HG03439 (cell line): ENCODE measurements at regions not wholly inside any gene's neighbourhood (a gene's known extent, or its start where the extent isn't known, plus 50 kb on each side); places are given as distances from the start of the nearest gene placed in this dataset.
"Not testable (repeated sequence)": the region's sequence is repeated elsewhere in the genome, so short reads cannot be mapped to it uniquely, and the experiment has no call there.

Experiments used
- ATAC-seq: cut with Tn5 transposase; IDR thresholded peaks from one replicate; pipeline ENCODE4 v1.9.1; 2021; ENCODE audit warnings: mild to moderate bottlenecking, moderate library complexity; ENCODE audit not compliant: unreplicated experiment

DNA sequence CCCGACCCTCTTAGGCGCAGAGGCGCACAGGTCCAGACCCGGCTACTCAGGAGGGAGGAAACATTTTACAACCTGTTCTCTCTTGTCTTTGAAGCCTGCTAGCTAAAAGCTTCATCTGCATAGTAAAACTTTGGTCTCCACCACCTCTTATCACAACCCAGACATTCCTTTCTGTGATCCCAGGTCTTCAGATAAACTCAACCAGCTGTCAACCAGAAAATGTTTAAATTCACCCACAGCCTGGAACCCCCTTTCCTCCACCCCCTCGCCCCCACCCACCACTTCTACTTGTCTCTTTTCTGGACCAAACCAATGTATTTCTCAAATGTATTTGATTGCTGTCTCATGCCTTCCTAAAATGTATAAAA, 169.1 kb upstream of the PRKX start:
- ATAC-seq: peak; percentile 31

DNA sequence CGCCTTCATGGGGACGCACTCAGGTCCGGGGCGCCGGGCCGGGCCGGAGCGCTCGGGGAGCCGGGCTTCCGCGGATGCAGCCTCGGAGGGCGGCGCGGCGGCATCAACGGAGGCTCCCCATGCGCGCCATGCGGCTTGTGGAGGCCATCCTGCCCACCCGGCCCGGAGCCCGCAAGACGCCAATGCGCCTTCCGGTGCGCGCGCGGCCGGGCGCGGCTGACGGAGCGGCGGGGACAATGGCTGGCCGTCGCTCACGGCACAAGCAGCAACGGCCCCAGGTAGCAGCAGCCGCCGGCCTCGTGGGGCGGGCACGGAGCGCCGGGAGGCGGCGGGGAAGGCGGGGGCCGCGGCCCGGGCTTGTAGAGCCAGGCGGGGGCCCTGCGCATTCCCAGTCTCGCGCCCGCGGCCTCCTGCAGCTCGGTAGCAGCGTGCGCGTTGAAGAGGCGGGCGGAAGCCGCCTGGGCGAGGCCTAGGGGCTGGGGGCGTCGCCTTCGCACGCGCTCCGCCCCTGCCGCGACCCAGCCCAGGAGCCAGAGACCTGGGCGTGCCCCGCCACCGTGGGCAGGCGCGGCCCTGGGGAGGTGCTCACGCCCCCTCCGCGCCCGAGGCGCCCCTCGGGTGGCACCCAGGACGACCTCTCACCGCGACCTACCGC, 168.6 kb upstream of the PRKX start:
- ATAC-seq: peak; percentile 97

GRCh38 chrX:3881255-3881895, 167.9 kb upstream of the PRKX start:
- peak; percentile 63 for ATAC-seq

DNA sequence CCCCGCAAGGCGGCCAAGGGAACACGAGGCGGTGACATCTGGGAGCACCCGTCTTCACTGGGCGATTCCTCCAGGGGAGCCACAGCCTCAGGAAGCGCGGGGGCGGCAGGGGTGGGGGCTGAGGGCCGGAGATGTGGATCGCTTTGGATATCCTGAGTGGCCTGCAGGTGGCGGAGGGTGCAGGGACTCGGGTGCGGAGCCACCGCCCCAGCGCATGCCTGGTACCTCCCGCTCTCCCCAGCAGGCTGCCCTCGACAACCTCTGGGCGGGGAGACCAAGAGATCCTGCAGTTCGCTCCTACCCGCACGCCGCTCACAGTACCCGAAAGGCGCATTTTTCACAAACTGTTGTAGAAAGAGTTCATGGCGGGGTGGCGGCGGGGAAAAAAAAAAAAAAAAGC, 162.9 kb upstream of the PRKX start:
- not testable (repeated sequence) for ATAC-seq

DNA sequence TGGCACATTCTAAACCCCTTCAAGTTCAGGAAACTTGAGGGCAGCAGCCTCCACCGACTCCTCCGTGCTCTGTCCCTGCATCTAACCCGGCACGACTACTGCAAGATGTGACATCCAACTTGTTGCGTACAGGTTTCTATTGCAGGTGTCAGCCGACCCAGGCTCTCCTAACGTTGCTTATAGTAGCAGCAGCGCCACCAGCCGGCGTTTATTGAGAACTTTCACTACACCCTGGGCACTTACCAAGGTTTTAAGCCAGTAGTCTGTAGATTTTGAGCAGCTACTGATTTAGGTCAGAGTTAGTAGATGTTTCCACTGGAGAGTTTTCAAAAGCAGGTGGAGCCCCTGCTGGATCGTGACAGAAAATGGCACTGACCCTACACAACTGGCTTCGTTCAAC, 162.2 kb upstream of the PRKX start:
- not testable (repeated sequence) for ATAC-seq

GRCh38 chrX:3872226-3872879, 158.9 kb upstream of the PRKX start:
- ATAC-seq: not testable (repeated sequence)

DNA sequence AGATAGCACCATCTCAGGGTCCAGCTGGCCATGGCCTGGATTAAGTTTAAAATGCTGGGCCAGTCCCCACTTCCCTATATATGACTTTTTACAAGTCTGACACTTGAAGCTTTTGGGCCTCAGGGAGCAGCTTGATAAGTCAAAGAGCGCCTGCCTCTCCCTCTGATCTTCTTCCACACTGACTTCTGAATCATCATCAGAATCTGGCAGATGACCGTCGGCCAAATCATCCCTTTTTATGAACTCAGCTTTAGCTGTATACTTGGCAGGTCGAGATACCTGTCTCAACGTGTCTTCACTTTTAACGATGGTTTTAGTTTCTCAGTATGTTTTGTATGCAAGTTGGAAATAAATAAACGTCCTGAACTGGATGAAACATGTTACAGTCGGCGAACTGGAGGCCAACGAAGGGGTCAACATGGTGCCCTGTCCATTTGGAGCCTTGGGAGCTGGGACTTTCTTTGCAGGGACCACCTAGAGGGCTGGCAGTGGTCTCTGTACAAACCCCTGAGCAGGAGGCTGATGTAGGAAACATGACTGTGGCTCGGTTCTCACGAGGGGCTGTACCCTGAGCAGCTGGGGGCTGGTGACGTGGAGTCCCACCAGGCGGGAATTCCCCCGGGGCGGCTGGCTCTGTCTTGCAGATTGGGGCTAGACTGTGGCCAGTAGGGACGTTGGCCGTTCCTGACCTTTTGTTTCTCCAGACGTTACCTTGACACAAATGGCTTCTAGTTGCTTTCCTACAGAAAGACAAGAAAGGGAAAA, 153.8 kb upstream of the PRKX start:
- ATAC-seq: not testable (repeated sequence)

DNA sequence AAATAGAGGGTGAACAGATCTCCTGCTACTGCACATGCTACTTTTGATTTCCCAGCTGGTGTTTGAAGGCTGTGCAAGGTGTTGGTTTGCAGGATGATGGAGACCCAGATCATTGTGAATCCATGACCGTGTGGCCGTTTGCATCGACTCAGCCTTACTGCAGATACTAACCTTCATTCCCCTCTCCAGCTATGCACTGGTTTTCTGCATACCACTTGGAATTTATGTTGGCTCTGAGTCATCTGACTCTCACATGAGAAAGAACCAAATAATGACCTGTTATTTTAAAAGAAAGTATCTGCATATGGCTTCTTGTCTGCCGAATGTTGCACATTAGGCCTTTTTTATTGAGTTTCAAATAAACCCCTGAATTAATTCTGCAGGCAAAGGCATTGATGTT, 144.9 kb upstream of the PRKX start:
- ATAC-seq: not testable (repeated sequence)

GRCh38 chrX:3843522-3844145, 130.2 kb upstream of the PRKX start:
- ATAC-seq: peak; percentile 94

DNA sequence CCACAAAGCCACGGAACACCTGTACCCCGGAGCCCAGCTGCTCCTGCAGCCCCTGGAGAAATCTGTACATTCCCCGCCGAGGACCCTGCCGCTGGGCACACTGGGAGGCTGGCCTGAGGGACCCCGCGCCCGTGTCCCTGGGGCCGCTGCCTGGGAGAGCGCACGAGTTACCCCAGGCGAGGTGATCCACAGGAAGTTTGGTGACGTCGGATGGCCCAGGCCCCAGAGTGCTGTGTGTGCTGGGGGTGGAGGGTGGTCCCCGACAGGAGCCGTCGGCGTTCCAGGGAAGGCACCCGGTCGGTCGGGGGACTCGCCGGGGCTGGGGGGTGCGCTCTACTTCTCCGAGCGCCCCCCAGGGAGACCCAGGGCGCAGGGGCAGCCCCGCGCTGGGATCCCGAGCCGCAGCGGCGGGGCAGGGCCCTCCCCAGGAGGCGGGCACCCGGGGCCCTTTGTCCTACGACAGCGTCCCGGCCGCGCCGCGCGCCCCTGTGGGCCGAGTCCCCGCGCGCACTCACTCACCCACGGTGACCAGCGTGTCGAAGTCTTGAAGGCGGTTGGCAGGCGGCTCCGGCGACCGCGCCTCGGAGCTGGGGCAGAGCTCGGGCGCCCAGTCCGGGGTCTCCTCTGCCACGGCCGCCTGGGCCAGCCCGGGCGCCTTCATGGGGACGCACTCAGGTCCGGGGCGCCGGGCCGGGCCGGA, 129.5 kb upstream of the PRKX start:
- peak; percentile 51 for ATAC-seq

DNA sequence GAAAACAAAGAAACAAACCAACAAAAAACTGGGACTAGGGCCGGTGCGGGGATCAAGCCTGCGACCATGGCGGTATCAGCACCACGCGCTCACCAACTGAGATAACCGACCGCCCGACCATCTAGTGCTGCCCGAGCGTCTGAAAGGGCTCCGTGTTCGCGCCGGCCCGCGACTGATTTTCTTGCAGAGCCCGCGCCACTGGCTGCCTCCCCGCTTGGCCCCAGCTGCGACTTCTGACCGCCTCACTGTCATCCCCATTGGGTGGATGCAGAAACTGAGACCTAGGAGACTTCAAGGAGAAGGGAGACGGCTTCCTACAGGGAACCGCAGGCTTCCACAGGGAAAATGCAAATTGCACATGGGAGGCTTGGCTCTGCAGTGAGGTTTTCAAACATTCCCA, 125.3 kb upstream of the PRKX start:
- ATAC-seq: not testable (repeated sequence)

GRCh38 chrX:3837958-3838643, 124.7 kb upstream of the PRKX start:
- not testable (repeated sequence) for ATAC-seq

DNA sequence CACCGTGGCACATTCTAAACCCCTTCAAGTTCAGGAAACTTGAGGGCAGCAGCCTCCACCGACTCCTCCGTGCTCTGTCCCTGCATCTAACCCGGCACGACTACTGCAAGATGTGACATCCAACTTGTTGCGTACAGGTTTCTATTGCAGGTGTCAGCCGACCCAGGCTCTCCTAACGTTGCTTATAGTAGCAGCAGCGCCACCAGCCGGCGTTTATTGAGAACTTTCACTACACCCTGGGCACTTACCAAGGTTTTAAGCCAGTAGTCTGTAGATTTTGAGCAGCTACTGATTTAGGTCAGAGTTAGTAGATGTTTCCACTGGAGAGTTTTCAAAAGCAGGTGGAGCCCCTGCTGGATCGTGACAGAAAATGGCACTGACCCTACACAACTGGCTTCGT, 123.8 kb upstream of the PRKX start:
- ATAC-seq: not testable (repeated sequence)

DNA sequence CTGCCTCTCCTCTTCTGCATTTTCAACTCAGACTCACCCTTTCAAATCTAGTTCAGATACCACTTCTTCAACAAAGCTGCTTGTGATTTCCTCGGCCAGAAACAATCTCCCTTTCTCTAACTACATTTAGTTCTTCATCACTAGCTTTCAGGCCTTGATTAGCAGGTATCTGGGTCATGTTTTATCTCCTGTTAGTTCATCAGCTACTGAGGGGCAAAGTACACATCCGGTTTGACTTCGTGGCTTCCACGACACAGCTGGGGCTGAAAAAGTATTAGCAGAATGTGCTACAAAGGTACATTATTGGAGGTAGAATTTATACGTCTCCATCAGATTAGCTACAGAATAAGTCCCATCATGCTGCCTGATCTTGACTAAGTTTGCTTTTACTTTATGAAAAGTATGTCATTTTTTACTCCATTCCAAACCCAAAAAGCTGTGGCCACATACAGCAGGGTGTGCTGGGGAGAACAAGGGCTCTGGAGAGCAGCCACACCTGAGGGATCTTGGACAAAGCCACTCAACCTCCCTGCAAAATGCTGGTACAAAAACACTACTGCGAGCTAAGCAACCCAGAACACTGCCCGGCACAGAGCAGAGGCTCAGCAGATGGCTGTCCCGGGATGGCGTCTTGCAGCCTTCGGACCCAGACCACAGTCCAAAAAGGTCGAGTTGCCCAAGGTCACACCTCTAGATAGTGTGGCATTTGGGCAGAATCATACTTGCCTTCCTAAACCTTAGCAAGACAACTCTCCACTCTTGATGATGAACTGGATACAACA, 120.5 kb upstream of the PRKX start:
- not testable (repeated sequence) for ATAC-seq

DNA sequence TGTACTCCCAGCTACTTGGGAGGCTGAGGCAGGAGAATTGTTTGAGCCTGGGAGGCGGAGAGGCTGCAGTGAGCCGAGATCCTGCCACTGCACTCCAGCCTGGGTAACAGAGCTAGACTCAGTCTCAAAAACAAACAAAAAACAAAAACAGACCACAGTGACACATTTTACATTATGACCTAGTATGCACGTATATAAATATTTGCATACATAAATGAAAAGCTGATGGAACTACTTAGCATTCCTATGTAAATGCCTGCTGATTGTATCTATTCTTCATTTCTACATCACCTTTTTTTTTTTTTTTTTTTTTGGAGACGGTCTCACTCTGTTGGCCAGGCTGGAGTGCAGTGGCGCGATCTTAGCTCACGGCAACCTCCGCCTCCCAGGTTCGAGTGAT, 116.6 kb upstream of the PRKX start:
- ATAC-seq: not testable (repeated sequence)

- ATAC-seq: not testable (repeated sequence)
These were observed 115.6 kb upstream of the PRKX start for GRCh38 chrX:3829041-3829531.

DNA sequence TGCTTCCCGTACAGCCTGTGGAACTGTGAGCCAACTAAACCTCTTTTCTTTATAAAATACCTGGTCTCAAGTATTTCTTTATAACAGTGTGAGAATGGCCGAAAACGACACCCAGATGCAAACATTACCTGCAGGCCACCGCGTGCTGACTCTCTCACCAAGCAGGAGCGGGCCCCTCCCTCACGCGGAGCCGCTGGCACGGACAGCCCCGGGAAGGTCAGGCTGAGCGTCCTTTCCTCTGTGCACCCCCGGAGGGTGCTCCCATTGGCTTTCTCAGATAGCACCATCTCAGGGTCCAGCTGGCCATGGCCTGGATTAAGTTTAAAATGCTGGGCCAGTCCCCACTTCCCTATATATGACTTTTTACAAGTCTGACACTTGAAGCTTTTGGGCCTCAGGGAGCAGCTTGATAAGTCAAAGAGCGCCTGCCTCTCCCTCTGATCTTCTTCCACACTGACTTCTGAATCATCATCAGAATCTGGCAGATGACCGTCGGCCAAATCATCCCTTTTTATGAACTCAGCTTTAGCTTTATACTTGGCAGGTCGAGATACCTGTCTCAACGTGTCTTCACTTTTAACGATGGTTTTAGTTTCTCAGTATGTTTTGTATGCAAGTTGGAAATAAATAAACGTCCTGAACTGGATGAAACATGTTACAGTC, 115.1 kb upstream of the PRKX start:
- not testable (repeated sequence) for ATAC-seq

DNA sequence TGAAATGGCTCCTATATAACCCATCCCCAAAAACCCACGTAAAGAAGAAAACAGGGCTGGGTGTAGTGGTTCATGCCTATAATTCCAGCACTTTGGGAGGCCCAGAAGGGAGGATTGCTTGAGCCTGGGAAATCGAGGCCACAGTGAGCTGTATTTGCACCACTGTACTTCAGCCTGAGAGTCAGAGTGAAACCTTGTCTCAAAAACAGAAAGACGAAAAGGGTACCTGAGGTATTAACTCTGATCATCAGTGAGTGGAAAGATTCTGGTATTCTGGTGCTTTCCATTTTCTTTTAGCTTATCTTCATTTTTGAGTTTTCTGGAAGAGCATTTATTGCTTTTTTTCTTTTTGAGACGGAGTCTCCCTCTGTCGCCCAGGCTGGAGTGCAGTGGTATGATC, 110.6 kb upstream of the PRKX start:
- not testable (repeated sequence) for ATAC-seq
